Caco-2 (cell line): ENCODE measurements at regions not wholly inside any gene's neighbourhood (a gene's known extent, or its start where the extent isn't known, plus 50 kb on each side); places are given as distances from the start of the nearest gene placed in this dataset.

Source experiments
- BruUV-seq: library from RNA; stranded (reverse); fragments of 400-500 nt; replicated peaks from 2 replicates; lab custom pipeline; 2021; lab: Mats Ljungman, UMichigan
- CTCF ChIA-PET: fragments of 300-600 bp; sonication (Branson Sonifier 250); formaldehyde crosslinking; loops from one replicate; lab custom pipeline; 2022; ENCODE audit warnings: antibody characterized with exemption; lab: Charles Lee
- POLR2A ChIA-PET: fragments of 300-600 bp; sonication (Branson Sonifier 250); formaldehyde crosslinking; loops from one replicate; lab custom pipeline; 2022; ENCODE audit warnings: antibody characterized with exemption; lab: Charles Lee
- DNase-seq, 2 experiments: peaks; one replicate each; pipeline versions ENCODE4 v3.0.0 to v3.0.0-alpha.2; 2020 to 2022
- H3K27me3 ChIP-seq: replicated peaks from 2 replicates; pipeline ENCODE4 v1.6.0; 2011; ENCODE audit warnings: low read length; ENCODE audit not compliant: control insufficient read depth, insufficient read depth
- H3K36me3 ChIP-seq: 2 replicates; pipeline ENCODE4 v1.5.1; 2011; ENCODE audit warnings: low read length; ENCODE audit not compliant: control insufficient read depth, insufficient read depth
- H3K4me1 ChIP-seq: fragments of 250-450 bp; sonication (Bioruptor Pico); 2 replicates; pipeline ENCODE4 v1.5.1; 2020; ENCODE audit warnings: mild to moderate bottlenecking
- H3K4me3 ChIP-seq: 2 replicates; pipeline ENCODE4 v1.5.1; 2011; ENCODE audit warnings: low read depth, mild to moderate bottlenecking, control low read depth, low read length
- H3K9me3 ChIP-seq: fragments of 250-450 bp; sonication (Bioruptor Pico); 2 replicates; pipeline ENCODE4 v1.5.1; 2020; ENCODE audit warnings: mild to moderate bottlenecking, moderate library complexity
- H3K27ac Mint-ChIP-seq: one replicate; pipeline ENCODE4 v1.8.0; 2022; ENCODE audit warnings: mixed read lengths; ENCODE audit not compliant: unreplicated experiment
- H3K27me3 Mint-ChIP-seq: one replicate; pipeline ENCODE4 v1.8.0; 2022; ENCODE audit warnings: mixed read lengths; ENCODE audit not compliant: insufficient read depth, unreplicated experiment
- H3K36me3 Mint-ChIP-seq: one replicate; pipeline ENCODE4 v1.8.0; 2022; ENCODE audit warnings: mild to moderate bottlenecking, mixed read lengths; ENCODE audit not compliant: insufficient read depth, unreplicated experiment
- H3K4me1 Mint-ChIP-seq: one replicate; pipeline ENCODE4 v1.8.0; 2022; ENCODE audit warnings: low read depth, mixed read lengths; ENCODE audit not compliant: unreplicated experiment
- H3K4me3 Mint-ChIP-seq: one replicate; pipeline ENCODE4 v1.8.0; 2022; ENCODE audit warnings: mild to moderate bottlenecking, moderate library complexity, mixed read lengths; ENCODE audit not compliant: unreplicated experiment
- H3K9me3 Mint-ChIP-seq: one replicate; pipeline ENCODE4 v1.8.0; 2022; ENCODE audit warnings: mixed read lengths; ENCODE audit not compliant: unreplicated experiment
- intact Hi-C: fragments of 100-400 bp; cut with micrococcal nuclease; formaldehyde crosslinking; loops from one replicate; pipeline ENCODE4 v1.10.0; 2022; ENCODE audit not compliant: unreplicated experiment
- TF ChIP-seq, protein P1 (sequence below), 2 experiments: fragments of 200-600 bp in 1 of 2; IDR thresholded peaks; 1 replicate in 1 of 2; 2 replicates in 1 of 2; pipeline versions ENCODE4 v1.5.1 to v1.8.0; 2011 to 2022; ENCODE audit warnings: antibody characterized with exemption in 1 of 2, control low read depth in 1 of 2, inconsistent platforms in 1 of 2, low read depth in 1 of 2, low read length in 1 of 2, mild to moderate bottlenecking in 1 of 2, moderate library complexity in 1 of 2; ENCODE audit not compliant: insufficient read depth in 1 of 2, severe bottlenecking in 1 of 2, unreplicated experiment in 1 of 2

DNA sequence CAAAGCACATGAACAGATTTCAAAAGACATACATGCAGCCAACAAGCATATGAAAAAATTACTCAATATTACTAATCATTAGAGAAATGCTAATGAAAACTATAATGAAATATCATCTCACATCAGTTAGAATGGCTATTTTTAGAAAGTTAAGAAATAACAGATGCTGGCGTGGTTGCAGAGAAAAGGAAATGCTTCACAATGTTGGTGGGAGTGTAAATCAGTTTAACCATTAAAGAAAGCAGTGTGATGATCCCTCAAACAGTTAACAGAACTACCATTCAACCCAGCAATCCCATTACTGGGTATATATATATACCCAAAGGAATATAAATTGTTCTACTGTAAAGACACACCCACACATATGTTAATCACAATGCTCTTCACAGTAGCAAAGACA lies 117.7 kb upstream of the SETBP1 start:
- no peaks in the 10 kb centered on the region for H3K27me3 ChIP-seq
- Mint-ChIP-seq H3K36me3 (no peaks in the 10 kb centered on the region), H3K27ac (no peak overlapping the region), H3K4me3 (no peak overlapping the region), H3K27me3 (no peaks in the 10 kb centered on the region), H3K9me3 (no peaks in the 10 kb centered on the region), H3K4me1 (no peaks in the 10 kb centered on the region)
- CTCF ChIA-PET: no interaction called here
- H3K4me3 ChIP-seq: no peak overlapping the region
- BruUV-seq: no TSS peak
- DNase-seq: no peak
- H3K4me1 ChIP-seq: no peaks in the 10 kb centered on the region
- H3K36me3 ChIP-seq: no peaks in the 10 kb centered on the region
- H3K9me3 ChIP-seq: no peaks in the 10 kb centered on the region
- POLR2A ChIA-PET: no interaction called here
- intact Hi-C loops: no loop called here
- TF ChIP-seq, protein P1, sequence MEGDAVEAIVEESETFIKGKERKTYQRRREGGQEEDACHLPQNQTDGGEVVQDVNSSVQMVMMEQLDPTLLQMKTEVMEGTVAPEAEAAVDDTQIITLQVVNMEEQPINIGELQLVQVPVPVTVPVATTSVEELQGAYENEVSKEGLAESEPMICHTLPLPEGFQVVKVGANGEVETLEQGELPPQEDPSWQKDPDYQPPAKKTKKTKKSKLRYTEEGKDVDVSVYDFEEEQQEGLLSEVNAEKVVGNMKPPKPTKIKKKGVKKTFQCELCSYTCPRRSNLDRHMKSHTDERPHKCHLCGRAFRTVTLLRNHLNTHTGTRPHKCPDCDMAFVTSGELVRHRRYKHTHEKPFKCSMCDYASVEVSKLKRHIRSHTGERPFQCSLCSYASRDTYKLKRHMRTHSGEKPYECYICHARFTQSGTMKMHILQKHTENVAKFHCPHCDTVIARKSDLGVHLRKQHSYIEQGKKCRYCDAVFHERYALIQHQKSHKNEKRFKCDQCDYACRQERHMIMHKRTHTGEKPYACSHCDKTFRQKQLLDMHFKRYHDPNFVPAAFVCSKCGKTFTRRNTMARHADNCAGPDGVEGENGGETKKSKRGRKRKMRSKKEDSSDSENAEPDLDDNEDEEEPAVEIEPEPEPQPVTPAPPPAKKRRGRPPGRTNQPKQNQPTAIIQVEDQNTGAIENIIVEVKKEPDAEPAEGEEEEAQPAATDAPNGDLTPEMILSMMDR (IDR thresholded peaks at IDR 0.05; ENCODE audit: insufficient read depth in 1 of 2, low read depth in 1 of 2, low read length in 1 of 2, severe bottlenecking in 1 of 2, unreplicated experiment in 1 of 2): no peak

GRCh38 chr18:44564922-44565321 lies 115.8 kb upstream of the SETBP1 start:
- Mint-ChIP-seq H3K4me3 (no peak overlapping the region), H3K4me1 (no peaks in the 10 kb centered on the region), H3K27me3 (no peaks in the 10 kb centered on the region), H3K9me3 (no peaks in the 10 kb centered on the region), H3K27ac (no peak overlapping the region), H3K36me3 (no peaks in the 10 kb centered on the region)
- ChIA-PET POLR2A (no interaction called here), CTCF (no interaction called here)
- TF ChIP-seq, protein P1 (IDR thresholded peaks at IDR 0.05; ENCODE audit: insufficient read depth in 1 of 2, low read depth in 1 of 2, low read length in 1 of 2, severe bottlenecking in 1 of 2, unreplicated experiment in 1 of 2): no peak
- Histone ChIP-seq H3K4me3 (no peak overlapping the region), H3K36me3 (no peaks in the 10 kb centered on the region), H3K27me3 (no peaks in the 10 kb centered on the region), H3K4me1 (no peaks in the 10 kb centered on the region), H3K9me3 (no peaks in the 10 kb centered on the region)
- intact Hi-C loops: no loop called here
- DNase-seq: no peak
- BruUV-seq: no TSS peak

DNA sequence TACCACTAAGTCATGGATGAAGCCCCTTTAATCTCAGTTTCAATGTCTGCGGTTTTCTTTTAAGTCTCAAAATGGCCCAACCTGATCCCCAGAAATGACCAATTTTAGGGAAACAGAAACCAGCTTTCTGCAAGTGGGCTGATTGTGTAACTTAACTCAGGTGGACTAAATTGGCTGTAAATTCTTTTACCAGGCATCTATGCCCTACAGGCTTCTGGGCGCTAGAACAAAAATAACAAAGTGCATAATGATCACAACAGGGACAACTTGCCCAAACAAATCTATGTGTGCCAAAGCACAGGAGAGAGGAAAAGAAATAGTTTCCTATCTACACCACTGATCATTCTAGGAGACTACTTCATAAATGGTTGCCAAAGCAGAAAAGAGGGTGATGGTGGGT lies 112.3 kb upstream of the SETBP1 start:
- H3K4me1 ChIP-seq: no peaks in the 10 kb centered on the region
- Mint-ChIP-seq H3K4me1 (no peaks in the 10 kb centered on the region), H3K36me3 (no peaks in the 10 kb centered on the region), H3K27me3 (peaks cover 5% of the 10 kb centered on the region), H3K4me3 (no peak overlapping the region), H3K27ac (no peak overlapping the region), H3K9me3 (no peaks in the 10 kb centered on the region)
- H3K4me3 ChIP-seq: no peak overlapping the region
- H3K9me3 ChIP-seq: no peaks in the 10 kb centered on the region
- DNase-seq: no peak
- ChIA-PET CTCF (no interaction called here), POLR2A (no interaction called here)
- no peaks in the 10 kb centered on the region for H3K36me3 ChIP-seq
- no peaks in the 10 kb centered on the region for H3K27me3 ChIP-seq
- TF ChIP-seq, protein P1 (IDR thresholded peaks at IDR 0.05; ENCODE audit: insufficient read depth in 1 of 2, low read depth in 1 of 2, low read length in 1 of 2, severe bottlenecking in 1 of 2, unreplicated experiment in 1 of 2): no peak
- BruUV-seq: no TSS peak
- intact Hi-C loops: no loop called here
